SKM-1 (cell line): ENCODE measurements at regions not wholly inside any gene's neighbourhood (a gene's known extent, or its start where the extent isn't known, plus 50 kb on each side); places are given as distances from the start of the nearest gene placed in this dataset.

Source experiments
- DNase-seq: peaks from one replicate; lab custom pipeline; 2025; ENCODE audit not compliant: unreplicated experiment; lab: John Stamatoyannopoulos, UW

DNA sequence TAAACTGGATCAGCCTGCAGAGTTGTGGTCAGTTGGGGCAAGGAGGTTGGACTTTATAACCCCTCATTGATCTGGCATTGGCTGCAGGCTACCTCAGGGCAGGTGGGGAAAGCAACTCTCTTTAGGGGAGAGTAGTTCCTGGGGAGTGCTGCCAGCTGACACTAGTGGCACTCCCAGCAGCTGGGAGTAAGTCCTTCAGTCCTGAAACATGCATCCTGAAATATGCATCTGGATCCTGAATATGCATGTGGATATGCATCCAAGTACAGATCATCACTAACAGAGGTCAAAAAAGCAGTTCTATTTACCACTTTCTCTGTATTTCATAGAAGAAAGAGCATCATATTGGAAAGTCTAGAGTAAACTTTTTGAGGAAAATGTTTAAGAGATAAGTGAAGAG is 350.8 kb downstream of the EPM2A start:
- DNase-seq: no peak

- DNase-seq: no peak
Measured at GRCh38 chr6:145396499-145396898, 338.8 kb downstream of the EPM2A start.

- no peak for DNase-seq
Measured at GRCh38 chr6:145400508-145400907, 334.8 kb downstream of the EPM2A start.

DNA sequence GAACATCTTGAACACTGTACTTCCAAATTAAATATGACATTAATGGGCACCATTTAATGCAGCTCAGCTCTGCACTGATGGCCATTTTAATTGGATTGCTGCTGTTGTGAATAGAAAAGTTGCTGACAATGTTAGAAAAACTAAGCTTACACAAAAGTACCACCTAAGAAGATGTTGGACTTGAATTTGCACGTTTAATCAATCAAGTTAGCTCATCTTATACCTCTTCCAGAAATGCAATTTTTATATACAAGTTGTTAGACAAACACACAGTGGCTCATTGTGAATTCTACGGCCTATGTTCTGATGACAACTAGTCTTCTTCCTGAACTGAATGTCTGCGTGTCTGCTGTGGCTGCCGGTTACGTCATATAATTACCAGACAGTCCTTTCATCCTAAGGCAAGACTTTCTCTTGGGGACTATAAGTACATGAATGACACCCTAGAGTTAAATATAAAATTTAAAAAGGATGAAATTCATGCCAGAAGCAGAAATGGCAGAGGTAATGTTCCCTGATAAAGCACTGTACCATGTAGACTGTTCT is 330.2 kb downstream of the EPM2A start:
- no peak for DNase-seq

DNA sequence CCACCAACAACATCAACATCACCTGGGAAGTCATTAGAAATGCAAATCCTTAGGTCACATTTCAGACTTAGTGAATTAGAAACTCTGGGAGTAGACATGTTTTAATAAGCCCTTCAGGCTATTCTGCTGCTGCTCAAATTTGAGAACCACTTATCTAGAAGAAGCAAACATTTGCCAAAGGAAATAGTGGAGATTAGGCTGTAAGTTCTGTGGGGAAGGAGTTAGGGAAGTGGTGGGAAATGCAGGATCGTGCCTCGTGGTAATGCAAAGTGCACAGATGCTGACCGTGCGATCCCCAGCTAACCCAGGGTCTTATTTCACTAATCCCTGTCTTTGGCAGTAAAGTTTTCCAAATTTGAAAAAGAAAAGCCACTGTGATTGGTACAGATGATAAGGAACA is 328.5 kb downstream of the EPM2A start:
- no peak for DNase-seq

GRCh38 chr6:145415616-145416015 is 319.7 kb downstream of the EPM2A start:
- DNase-seq: no peak

DNA sequence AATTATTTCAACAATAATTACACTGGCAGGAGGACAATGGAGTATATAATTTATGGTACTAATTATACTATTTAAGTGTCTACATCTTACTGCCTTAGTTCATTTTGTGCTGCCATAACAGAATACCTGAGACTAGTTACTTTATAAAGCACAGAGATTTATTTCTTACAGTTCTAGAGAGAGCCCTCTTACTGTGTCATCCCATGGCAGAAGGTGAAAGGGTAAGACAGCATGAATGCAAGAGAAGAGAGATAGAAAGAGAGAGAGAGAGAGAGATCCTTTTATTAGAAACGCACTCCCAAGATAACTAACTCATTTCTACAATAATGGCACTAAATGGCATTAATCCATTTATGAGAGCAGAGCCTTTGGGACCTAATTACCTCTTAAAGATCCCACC is 314.7 kb downstream of the EPM2A start:
- DNase-seq: no peak

GRCh38 chr6:145423936-145424335 is 311.4 kb downstream of the EPM2A start:
- DNase-seq: no peak

- no peak for DNase-seq
Measured at GRCh38 chr6:145427232-145427631, 308.1 kb downstream of the EPM2A start.

GRCh38 chr6:145428706-145429105 is 306.6 kb downstream of the EPM2A start:
- no peak for DNase-seq

DNA sequence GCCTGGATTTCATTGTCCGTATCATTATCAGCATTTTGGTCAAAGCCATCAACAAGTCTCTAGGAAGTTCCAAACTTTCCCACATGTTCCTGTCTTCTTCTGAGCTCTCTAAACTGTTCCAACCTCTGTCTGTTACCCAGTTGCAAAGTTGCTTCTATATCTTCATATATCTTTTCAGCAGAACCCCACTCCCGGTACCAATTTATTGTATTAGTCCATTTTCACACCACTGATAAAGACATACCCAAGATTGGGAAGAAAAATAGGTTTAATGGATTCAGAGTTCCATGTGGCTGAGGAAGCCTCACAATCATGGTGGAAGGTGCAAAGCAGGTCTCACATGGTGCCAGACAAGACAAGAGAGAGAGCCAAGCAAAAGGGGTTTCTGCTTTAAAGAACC is 293.2 kb downstream of the EPM2A start:
- DNase-seq: no peak

- no peak for DNase-seq
Measured at GRCh38 chr6:145445674-145446073, 289.6 kb downstream of the EPM2A start.

- DNase-seq: no peak
Measured at GRCh38 chr6:145451029-145451428, 284.3 kb downstream of the EPM2A start.

- no peak for DNase-seq
Measured at GRCh38 chr6:145453376-145453775, 281.9 kb downstream of the EPM2A start.

DNA sequence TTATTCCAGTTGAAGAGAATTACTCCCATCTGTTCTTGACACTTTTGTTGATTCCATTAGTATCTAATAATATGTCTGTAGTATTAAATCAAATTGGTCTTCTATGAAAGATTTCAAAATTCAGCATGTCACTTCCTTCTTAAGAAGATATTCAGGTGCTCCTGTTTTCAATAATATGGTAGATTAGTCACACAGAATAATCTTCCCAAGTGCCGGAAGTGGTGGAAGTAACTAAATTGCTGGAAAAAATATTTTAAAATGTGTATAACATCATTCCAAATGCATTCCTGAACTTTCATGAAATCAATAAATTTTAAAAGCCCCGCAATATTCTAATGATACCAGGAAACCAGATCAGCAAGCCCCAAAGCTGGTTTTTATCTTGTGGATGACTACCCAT is 281.3 kb downstream of the EPM2A start:
- DNase-seq: no peak

- no peak for DNase-seq
Measured at GRCh38 chr6:145457556-145457955, 277.8 kb downstream of the EPM2A start.

DNA sequence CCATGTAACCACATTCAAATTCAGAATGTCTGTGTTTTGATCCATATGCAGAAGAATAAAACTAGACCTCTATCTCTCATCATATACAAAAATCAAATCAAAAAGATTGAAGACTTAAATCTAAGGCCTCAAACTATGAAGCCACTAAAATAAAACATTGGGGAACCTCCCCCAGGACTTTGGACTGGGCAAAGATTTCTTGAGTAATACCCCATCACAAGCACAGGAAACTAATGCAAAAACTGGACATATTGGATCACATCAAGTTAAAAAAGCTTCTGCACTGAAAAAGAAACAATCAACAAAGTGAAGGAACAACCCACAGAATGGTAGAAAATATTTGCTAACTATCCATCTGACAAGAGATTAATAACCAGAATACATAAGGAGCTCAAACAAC is 266.8 kb downstream of the EPM2A start:
- no peak for DNase-seq

DNA sequence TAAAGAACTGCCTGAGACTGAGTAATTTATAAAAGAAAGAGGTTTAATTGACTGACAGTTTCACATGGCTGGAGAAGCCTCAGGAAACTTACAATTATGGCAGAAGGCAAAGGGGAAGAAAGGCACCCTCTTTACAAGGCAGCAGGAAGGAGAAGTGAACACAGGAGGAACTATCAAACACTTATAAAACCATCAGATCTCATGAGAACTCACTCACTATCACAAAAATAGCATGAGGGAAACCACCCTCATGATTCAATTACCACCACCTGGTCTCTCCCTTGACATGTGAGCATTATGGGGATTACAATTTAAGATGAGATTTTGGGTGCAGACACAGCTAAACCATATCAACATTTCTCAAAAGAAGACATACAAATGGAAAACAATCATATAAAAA is 266.3 kb downstream of the EPM2A start:
- no peak for DNase-seq

- no peak for DNase-seq
Measured at GRCh38 chr6:145475794-145476396, 259.4 kb downstream of the EPM2A start.

DNA sequence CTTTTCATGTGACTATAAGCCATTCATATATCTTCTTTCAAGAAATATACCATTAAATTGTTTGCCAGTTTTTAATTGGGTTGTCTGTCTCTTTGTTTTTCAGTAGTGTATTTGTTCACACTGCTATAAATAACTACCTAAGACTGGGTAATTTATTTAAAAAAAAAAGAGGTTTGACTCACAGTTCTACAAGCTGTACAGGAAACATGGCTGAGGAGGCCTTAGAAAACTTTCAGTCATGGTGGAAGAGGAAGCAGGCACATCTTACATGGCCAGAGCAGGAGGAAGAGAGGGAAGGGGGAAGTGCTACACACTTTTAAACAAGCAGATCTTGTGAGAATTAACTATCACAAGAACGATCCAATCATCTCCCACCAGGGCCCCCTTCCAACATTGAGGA is 255.3 kb downstream of the EPM2A start:
- no peak for DNase-seq

DNA sequence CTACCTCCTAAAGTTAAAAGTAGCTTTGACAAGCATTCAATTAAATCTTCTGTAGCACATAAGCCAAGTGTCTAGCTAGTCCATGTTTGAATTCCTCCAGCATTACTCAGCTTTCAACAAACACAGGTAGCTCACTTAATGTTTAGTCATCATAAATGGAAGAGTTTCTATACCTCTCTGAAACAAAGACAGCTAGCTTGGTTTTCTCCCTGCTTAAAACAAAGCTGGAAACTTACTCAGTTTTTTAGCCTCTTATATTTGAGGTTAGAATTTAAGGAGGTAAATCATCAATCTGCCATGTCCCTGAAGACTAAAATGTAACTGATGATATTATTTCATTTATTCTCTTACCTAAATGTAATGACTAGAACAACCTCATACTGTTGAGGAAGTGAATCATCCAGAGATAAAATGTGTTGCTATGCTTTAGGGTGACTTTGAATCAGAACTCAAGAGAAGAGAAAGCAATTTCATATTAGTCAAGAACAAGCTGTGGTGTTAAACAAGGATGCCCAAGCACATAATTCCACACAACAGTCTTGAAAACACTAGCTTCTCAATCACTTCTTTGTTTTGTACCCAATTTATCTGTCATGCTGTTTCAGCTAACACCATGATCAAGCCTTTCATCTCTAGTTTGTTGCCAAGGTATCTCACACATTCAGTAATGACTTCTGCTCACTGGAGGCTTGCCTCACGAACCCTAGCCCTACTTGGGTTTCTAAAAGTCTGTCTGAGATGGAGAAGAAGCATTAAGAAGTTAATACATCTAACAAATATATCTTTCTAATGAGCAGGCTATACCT is 251.9 kb downstream of the EPM2A start:
- DNase-seq: no peak

- DNase-seq: no peak
Measured at GRCh38 chr6:145485288-145485687, 250.0 kb downstream of the EPM2A start.

GRCh38 chr6:145486306-145486705 is 249.0 kb downstream of the EPM2A start:
- DNase-seq: no peak
